ENCODE measurements at regions not wholly inside any gene's neighbourhood (a gene's known extent, or its start where the extent isn't known, plus 50 kb on each side); places are given as distances from the start of the nearest gene placed in this dataset.
A peak's percentile ranks its signal among the peaks of the same experiment; 100 is the strongest.
"Not testable (repeated sequence)": the region's sequence is repeated elsewhere in the genome, so short reads cannot be mapped to it uniquely, and the experiment has no call there.

DNA sequence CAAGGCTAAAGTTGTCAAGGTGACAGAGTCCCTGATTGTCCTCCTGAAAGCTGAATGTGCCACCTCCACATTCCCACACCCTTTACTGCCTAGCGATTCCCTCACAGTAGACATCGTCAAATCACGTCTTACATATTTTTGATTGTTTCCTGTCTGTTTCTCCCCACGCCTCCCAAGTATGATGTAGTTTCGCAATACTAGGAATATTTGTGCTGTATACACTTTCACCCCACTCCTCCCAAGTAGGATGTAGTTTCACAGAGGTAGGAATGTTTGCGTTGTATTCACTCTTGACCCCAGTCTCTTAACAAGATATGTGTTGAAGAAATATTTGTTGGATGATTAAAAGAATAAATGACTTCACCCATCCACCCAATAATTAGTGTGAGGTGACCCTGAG is 524.1 kb downstream of the PRIM2 start:
- H3K23ac ChIP-seq (ENCODE audit: insufficient read length, low read depth, low read length); H3K4me1 Mint-ChIP-seq; H3K4me1 ChIP-seq (ENCODE audit: insufficient read depth, low read length); H3K27ac Mint-ChIP-seq; H2BK5ac ChIP-seq (ENCODE audit: insufficient read length, low read length); H2AFZ ChIP-seq (ENCODE audit: low read length); H3K4ac ChIP-seq (ENCODE audit: low read depth, low read length); H2BK12ac ChIP-seq (ENCODE audit: insufficient read length, low read depth, low read length); H3K9me3 ChIP-seq (ENCODE audit: control insufficient read depth, low read depth, low read length); H2AK5ac ChIP-seq (ENCODE audit: insufficient read length, low read length); H4K91ac ChIP-seq (ENCODE audit: insufficient read length, low read depth, low read length); H4K8ac ChIP-seq (replicated peaks; ENCODE audit: insufficient read length, low read depth, low read length); H3K56ac ChIP-seq (ENCODE audit: insufficient read length, low read depth, low read length); H2BK120ac ChIP-seq (ENCODE audit: low read depth, low read length, poor library complexity, severe bottlenecking); H3K79me1 ChIP-seq (ENCODE audit: insufficient read depth, low read depth, low read length, poor library complexity, severe bottlenecking); H3K18ac ChIP-seq (ENCODE audit: insufficient read length, low read depth, low read length); H2BK15ac ChIP-seq (ENCODE audit: low read depth, low read length); H3K4me2 ChIP-seq (ENCODE audit: insufficient read depth, insufficient read length, low read length); H3K27me3 ChIP-seq (ENCODE audit: insufficient read depth, low read length); H3K9ac ChIP-seq (ENCODE audit: extremely low read depth, insufficient read length, low read length); H4K5ac ChIP-seq (ENCODE audit: insufficient read length, low read depth, low read length); H4K20me1 ChIP-seq (ENCODE audit: control insufficient read depth, insufficient read depth, insufficient read length); H3K36me3 Mint-ChIP-seq (ENCODE audit: insufficient read depth in 1 of 3, low read depth in 3 of 3); H3T11ph ChIP-seq (ENCODE audit: low read length); H3K27me3 Mint-ChIP-seq (ENCODE audit: low read depth); H3K14ac ChIP-seq (ENCODE audit: insufficient read depth, low read length); H3K27ac ChIP-seq (ENCODE audit: insufficient read length, low read depth, low read length); H2BK20ac ChIP-seq (ENCODE audit: low read depth, low read length, poor library complexity, severe bottlenecking); H3K79me2 ChIP-seq (ENCODE audit: insufficient read depth, low read length); H3K23me2 ChIP-seq (ENCODE audit: insufficient read length, low read depth, low read length, poor library complexity, severe bottlenecking); H3K4me3 Mint-ChIP-seq; DNase-seq: not testable (repeated sequence)
- no CpG with 5 or more reads among the region's 6 CpGs for WGBS (ENCODE audit: extremely low coverage, insufficient read length, low lambda C conversion rate)
- H3K9me3 Mint-ChIP-seq: peaks cover 0 to 73% of the 10 kb centered on the region in 2 experiments; a peak in 2 of 5 replicates

DNA sequence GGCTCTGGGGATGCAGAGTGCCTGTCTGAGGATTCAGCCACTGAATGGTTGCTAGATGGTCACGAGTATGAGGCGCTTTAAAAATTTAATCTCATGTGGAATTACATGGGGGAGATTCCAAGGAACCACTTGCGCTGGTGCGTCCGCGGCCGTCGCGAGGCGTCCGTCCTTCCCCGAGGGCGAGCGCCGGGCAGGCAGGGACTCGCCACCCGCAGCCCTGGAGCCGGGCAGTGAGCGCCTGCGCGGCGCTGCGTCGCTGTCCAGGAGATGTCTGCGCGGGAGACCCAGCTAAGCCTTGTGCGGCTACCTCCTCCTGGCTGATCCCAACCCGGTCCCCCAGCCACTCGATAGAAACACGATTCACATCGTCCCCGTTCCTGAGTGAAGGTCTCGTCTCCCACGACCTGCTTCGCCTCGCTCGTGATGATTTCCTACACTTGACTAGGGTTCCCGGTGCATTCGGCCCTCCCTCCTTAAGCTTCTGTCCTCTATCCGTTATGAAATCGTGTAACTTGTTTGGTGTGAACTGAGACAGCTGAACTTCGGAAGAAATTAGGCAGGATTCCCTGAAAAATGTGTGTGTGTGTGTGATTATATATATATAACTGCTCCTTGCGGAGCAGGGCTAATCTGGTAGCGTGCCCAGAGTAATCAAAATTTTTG is 536.4 kb downstream of the PRIM2 start:
- H3K27me3 Mint-ChIP-seq (ENCODE audit: low read depth): peaks cover 24% of the 10 kb centered on the region
- H4K8ac ChIP-seq (replicated peaks; ENCODE audit: insufficient read length, low read depth, low read length); H3K27me3 ChIP-seq (ENCODE audit: insufficient read depth, low read length); H3K4me1 Mint-ChIP-seq; H3T11ph ChIP-seq (ENCODE audit: low read length); H2BK20ac ChIP-seq (ENCODE audit: low read depth, low read length, poor library complexity, severe bottlenecking); H3K23ac ChIP-seq (ENCODE audit: insufficient read length, low read depth, low read length); H2AFZ ChIP-seq (ENCODE audit: low read length); H2BK120ac ChIP-seq (ENCODE audit: low read depth, low read length, poor library complexity, severe bottlenecking); H3K36me3 Mint-ChIP-seq (ENCODE audit: insufficient read depth in 1 of 3, low read depth in 3 of 3); H4K20me1 ChIP-seq (ENCODE audit: control insufficient read depth, insufficient read depth, insufficient read length); H3K79me2 ChIP-seq (ENCODE audit: insufficient read depth, low read length); H4K91ac ChIP-seq (ENCODE audit: insufficient read length, low read depth, low read length); H2BK5ac ChIP-seq (ENCODE audit: insufficient read length, low read length); H2BK15ac ChIP-seq (ENCODE audit: low read depth, low read length); H2BK12ac ChIP-seq (ENCODE audit: insufficient read length, low read depth, low read length); H2AK5ac ChIP-seq (ENCODE audit: insufficient read length, low read length); H3K9me3 ChIP-seq (ENCODE audit: control insufficient read depth, low read depth, low read length); H3K79me1 ChIP-seq (ENCODE audit: insufficient read depth, low read depth, low read length, poor library complexity, severe bottlenecking); H3K18ac ChIP-seq (ENCODE audit: insufficient read length, low read depth, low read length); H4K5ac ChIP-seq (ENCODE audit: insufficient read length, low read depth, low read length); H3K23me2 ChIP-seq (ENCODE audit: insufficient read length, low read depth, low read length, poor library complexity, severe bottlenecking); H3K14ac ChIP-seq (ENCODE audit: insufficient read depth, low read length); H3K4me1 ChIP-seq (ENCODE audit: insufficient read depth, low read length); H3K27ac ChIP-seq (ENCODE audit: insufficient read length, low read depth, low read length); H3K56ac ChIP-seq (ENCODE audit: insufficient read length, low read depth, low read length); H3K4ac ChIP-seq (ENCODE audit: low read depth, low read length); H3K9ac ChIP-seq (ENCODE audit: extremely low read depth, insufficient read length, low read length); H3K27ac Mint-ChIP-seq: not testable (repeated sequence)
- H3K9me3 Mint-ChIP-seq: peaks cover 0 to 58% of the 10 kb centered on the region in 2 experiments; a peak in 3 of 5 replicates
- H3K4me2 ChIP-seq (ENCODE audit: insufficient read depth, insufficient read length, low read length): peak overlapping the region; percentile 46
- DNase-seq: peak; percentile 24
- peak overlapping the region; percentile 43 to 76 for H3K4me3 Mint-ChIP-seq
- whole genome bisulfite sequencing (ENCODE audit: extremely low coverage, insufficient read length, low lambda C conversion rate): no CpG with 5 or more reads among the region's 44 CpGs
